GM23338 (cell line): ENCODE measurements at regions not wholly inside any gene's neighbourhood (a gene's known extent, or its start where the extent isn't known, plus 50 kb on each side); places are given as distances from the start of the nearest gene placed in this dataset.

ENCODE experiments used
- CREB1 ChIP-seq: fragments of 250-450 bp; sonication (Bioruptor Pico); IDR thresholded peaks from 2 replicates; pipeline ENCODE4 v1.5.0; 2020; ENCODE audit warnings: low read depth, mild to moderate bottlenecking, moderate library complexity
- EZH2 ChIP-seq: fragments of 200-600 bp; sonication (generic); IDR thresholded peaks from one replicate; pipeline ENCODE4 v1.8.0; 2017; ENCODE audit warnings: antibody characterized with exemption, mild to moderate bottlenecking, low read depth; ENCODE audit not compliant: unreplicated experiment
- EZH2phosphoT487 ChIP-seq: fragments of 200-600 bp; sonication (generic); IDR thresholded peaks from one replicate; pipeline ENCODE4 v1.8.1; 2018; ENCODE audit warnings: antibody characterized with exemption; ENCODE audit not compliant: unreplicated experiment
- JUNB ChIP-seq: IDR thresholded peaks from one replicate; pipeline ENCODE4 v1.6.1; 2016; ENCODE audit warnings: antibody characterized with exemption; ENCODE audit not compliant: unreplicated experiment
- NANOG ChIP-seq: IDR thresholded peaks from 2 replicates; pipeline ENCODE4 v1.6.1; 2016; ENCODE audit warnings: antibody characterized with exemption, borderline replicate concordance
- POLR2AphosphoS5 ChIP-seq: IDR thresholded peaks from 2 replicates; pipeline ENCODE4 v1.6.1; 2016; ENCODE audit warnings: antibody characterized with exemption, low read depth
- REST ChIP-seq: IDR thresholded peaks from one replicate; pipeline ENCODE4 v1.6.1; 2018; ENCODE audit warnings: antibody characterized with exemption; ENCODE audit not compliant: unreplicated experiment
- STAT1 ChIP-seq: IDR thresholded peaks from one replicate; pipeline ENCODE4 v1.6.1; 2016; ENCODE audit warnings: antibody characterized with exemption; ENCODE audit not compliant: unreplicated experiment
- ZNF114 ChIP-seq: fragments of 250-450 bp; sonication (Bioruptor Pico); IDR thresholded peaks from 2 replicates; pipeline ENCODE4 v1.5.0; 2020; ENCODE audit warnings: mild to moderate bottlenecking, moderate library complexity
- ZNF331 ChIP-seq: fragments of 250-450 bp; sonication (Bioruptor Pico); IDR thresholded peaks from 2 replicates; pipeline ENCODE4 v1.5.0; 2020; ENCODE audit warnings: low read depth, mild to moderate bottlenecking, moderate library complexity
- TF ChIP-seq, protein P1 (sequence below), 2 experiments: fragments of 200-600 bp in 1 of 2; sonication (generic) in 1 of 2; conservative IDR thresholded peaks; 2 replicates each; pipeline versions ENCODE4 v1.5.1 to v1.6.1; 2016 to 2017; ENCODE audit warnings: antibody characterized with exemption in 2 of 2, low read depth in 2 of 2, mild to moderate bottlenecking in 2 of 2, moderate library complexity in 1 of 2
- TF ChIP-seq, protein P2 (sequence below): IDR thresholded peaks from 2 replicates; pipeline ENCODE4 v1.6.1; 2016; ENCODE audit warnings: antibody characterized with exemption
- TF ChIP-seq, protein P3 (sequence below): fragments of 250-450 bp; sonication (Bioruptor Pico); IDR thresholded peaks from 2 replicates; pipeline ENCODE4 v1.5.0; 2020; ENCODE audit warnings: mild to moderate bottlenecking, moderate library complexity

DNA sequence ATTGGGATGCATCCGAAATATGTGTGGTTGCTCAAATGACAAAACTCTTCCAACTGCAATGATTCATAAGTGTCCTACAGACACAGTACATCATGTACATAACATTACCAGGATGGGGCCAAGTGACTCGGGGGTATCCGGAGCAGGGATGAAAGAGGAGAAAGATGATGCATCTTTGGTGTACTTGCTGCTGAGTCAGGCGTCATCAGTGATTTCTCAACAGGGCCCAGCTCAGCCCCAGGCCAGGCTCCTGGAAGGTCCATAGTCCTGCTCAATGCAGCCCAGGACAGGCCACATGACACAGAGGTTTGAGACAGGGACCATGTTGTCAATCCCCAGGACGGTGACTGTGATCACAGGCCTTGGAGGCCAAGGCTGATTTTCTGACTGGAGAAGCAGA is 59.3 kb downstream of the GGTLC2 start:
- TF ChIP-seq, protein P1, sequence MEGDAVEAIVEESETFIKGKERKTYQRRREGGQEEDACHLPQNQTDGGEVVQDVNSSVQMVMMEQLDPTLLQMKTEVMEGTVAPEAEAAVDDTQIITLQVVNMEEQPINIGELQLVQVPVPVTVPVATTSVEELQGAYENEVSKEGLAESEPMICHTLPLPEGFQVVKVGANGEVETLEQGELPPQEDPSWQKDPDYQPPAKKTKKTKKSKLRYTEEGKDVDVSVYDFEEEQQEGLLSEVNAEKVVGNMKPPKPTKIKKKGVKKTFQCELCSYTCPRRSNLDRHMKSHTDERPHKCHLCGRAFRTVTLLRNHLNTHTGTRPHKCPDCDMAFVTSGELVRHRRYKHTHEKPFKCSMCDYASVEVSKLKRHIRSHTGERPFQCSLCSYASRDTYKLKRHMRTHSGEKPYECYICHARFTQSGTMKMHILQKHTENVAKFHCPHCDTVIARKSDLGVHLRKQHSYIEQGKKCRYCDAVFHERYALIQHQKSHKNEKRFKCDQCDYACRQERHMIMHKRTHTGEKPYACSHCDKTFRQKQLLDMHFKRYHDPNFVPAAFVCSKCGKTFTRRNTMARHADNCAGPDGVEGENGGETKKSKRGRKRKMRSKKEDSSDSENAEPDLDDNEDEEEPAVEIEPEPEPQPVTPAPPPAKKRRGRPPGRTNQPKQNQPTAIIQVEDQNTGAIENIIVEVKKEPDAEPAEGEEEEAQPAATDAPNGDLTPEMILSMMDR (conservative IDR thresholded peaks at IDR 0.05; ENCODE audit: low read depth in 2 of 2) = no peak
- TF ChIP-seq REST (no peak), EZH2 (no peak), POLR2AphosphoS5 (no peak), JUNB (no peak), CREB1 (CRISPR knock-in tag) (no peak), EZH2phosphoT487 (no peak), NANOG (no peak), STAT1 (no peak), ZNF331 (CRISPR knock-in tag) (no peak), ZNF114 (CRISPR knock-in tag) (no peak)
- TF ChIP-seq, protein P2, sequence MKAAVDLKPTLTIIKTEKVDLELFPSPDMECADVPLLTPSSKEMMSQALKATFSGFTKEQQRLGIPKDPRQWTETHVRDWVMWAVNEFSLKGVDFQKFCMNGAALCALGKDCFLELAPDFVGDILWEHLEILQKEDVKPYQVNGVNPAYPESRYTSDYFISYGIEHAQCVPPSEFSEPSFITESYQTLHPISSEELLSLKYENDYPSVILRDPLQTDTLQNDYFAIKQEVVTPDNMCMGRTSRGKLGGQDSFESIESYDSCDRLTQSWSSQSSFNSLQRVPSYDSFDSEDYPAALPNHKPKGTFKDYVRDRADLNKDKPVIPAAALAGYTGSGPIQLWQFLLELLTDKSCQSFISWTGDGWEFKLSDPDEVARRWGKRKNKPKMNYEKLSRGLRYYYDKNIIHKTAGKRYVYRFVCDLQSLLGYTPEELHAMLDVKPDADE = no peak
- TF ChIP-seq, protein P3, sequence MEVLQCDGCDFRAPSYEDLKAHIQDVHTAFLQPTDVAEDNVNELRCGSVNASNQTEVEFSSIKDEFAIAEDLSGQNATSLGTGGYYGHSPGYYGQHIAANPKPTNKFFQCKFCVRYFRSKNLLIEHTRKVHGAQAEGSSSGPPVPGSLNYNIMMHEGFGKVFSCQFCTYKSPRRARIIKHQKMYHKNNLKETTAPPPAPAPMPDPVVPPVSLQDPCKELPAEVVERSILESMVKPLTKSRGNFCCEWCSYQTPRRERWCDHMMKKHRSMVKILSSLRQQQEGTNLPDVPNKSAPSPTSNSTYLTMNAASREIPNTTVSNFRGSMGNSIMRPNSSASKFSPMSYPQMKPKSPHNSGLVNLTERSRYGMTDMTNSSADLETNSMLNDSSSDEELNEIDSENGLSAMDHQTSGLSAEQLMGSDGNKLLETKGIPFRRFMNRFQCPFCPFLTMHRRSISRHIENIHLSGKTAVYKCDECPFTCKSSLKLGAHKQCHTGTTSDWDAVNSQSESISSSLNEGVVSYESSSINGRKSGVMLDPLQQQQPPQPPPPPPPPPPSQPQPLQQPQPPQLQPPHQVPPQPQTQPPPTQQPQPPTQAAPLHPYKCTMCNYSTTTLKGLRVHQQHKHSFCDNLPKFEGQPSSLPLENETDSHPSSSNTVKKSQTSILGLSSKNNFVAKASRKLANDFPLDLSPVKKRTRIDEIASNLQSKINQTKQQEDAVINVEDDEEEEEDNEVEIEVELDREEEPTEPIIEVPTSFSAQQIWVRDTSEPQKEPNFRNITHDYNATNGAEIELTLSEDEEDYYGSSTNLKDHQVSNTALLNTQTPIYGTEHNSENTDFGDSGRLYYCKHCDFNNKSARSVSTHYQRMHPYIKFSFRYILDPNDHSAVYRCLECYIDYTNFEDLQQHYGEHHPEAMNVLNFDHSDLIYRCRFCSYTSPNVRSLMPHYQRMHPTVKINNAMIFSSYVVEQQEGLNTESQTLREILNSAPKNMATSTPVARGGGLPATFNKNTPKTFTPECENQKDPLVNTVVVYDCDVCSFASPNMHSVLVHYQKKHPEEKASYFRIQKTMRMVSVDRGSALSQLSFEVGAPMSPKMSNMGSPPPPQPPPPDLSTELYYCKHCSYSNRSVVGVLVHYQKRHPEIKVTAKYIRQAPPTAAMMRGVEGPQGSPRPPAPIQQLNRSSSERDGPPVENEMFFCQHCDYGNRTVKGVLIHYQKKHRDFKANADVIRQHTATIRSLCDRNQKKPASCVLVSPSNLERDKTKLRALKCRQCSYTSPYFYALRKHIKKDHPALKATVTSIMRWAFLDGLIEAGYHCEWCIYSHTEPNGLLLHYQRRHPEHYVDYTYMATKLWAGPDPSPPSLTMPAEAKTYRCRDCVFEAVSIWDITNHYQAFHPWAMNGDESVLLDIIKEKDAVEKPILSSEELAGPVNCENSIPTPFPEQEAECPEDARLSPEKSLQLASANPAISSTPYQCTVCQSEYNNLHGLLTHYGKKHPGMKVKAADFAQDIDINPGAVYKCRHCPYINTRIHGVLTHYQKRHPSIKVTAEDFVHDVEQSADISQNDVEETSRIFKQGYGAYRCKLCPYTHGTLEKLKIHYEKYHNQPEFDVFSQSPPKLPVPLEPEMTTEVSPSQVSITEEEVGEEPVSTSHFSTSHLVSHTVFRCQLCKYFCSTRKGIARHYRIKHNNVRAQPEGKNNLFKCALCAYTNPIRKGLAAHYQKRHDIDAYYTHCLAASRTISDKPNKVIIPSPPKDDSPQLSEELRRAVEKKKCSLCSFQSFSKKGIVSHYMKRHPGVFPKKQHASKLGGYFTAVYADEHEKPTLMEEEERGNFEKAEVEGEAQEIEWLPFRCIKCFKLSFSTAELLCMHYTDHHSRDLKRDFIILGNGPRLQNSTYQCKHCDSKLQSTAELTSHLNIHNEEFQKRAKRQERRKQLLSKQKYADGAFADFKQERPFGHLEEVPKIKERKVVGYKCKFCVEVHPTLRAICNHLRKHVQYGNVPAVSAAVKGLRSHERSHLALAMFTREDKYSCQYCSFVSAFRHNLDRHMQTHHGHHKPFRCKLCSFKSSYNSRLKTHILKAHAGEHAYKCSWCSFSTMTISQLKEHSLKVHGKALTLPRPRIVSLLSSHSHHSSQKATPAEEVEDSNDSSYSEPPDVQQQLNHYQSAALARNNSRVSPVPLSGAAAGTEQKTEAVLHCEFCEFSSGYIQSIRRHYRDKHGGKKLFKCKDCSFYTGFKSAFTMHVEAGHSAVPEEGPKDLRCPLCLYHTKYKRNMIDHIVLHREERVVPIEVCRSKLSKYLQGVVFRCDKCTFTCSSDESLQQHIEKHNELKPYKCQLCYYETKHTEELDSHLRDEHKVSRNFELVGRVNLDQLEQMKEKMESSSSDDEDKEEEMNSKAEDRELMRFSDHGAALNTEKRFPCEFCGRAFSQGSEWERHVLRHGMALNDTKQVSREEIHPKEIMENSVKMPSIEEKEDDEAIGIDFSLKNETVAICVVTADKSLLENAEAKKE (CRISPR knock-in tag) = no peak
